ENCODE measurements at regions not wholly inside any gene's neighbourhood (a gene's known extent, or its start where the extent isn't known, plus 50 kb on each side); places are given as distances from the start of the nearest gene placed in this dataset.

DNA sequence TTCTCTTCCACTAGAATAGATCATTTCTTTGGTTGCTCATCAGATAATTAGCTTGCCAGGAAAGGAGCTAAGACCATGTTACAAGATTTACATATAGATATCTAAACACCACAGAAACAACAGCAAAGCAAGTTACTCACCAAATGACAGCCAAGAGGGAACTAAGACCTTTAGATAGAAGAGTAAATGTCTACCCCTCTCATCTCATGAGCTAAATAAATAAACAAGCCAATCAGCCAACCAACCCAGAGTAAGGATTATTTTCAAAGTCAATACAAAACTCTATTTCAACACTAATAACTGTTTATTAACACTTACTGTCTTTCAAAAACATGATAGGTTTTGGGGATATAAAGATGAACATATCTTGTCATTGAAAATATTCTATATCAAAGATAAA, 474.7 kb downstream of the LMO4 start:
- no peaks in the 10 kb centered on the region for H3K36me3 ChIP-seq (ENCODE audit: control insufficient read depth in 2 of 2, insufficient read depth in 2 of 2, low read length in 1 of 2)
- POLR2A ChIA-PET: no interaction called here
- SMC1A ChIA-PET (ENCODE audit: uncharacterized antibody, unreplicated experiment): no interaction called here
- intact Hi-C loops (cut with micrococcal nuclease; ENCODE audit: unreplicated experiment): no loop called here
- no peak for ATAC-seq
- H3K9ac ChIP-seq (ENCODE audit: control insufficient read depth, insufficient read depth, low read length): no peak overlapping the region
- in situ Hi-C loops (cut with MboI): no loop called here
- no peak overlapping the region for H3K4me3 ChIP-seq
- no peaks in the 10 kb centered on the region for H4K20me1 ChIP-seq (ENCODE audit: control insufficient read depth, insufficient read depth)
- RAD21 ChIA-PET (ENCODE audit: unreplicated experiment): no interaction called here
- no peak for FAIRE-seq
- BruUV-seq (replicated peaks): no TSS peak
- no peaks in the 10 kb centered on the region for H3K79me2 ChIP-seq (ENCODE audit: control insufficient read depth, insufficient read depth, low read length)
- DNase-seq (ENCODE audit: low read depth, low spot score): no peak
- H2AFZ ChIP-seq (ENCODE audit: control insufficient read depth, low read depth, low read length): no peak overlapping the region
- no peaks in the 10 kb centered on the region for H3K9me3 ChIP-seq (replicated peaks; ENCODE audit: control insufficient read depth, insufficient read depth, low read length)
- CTCF ChIA-PET: no interaction called here
- H3K27me3 ChIP-seq (replicated peaks in 1 of 2; ENCODE audit: control insufficient read depth in 2 of 2, insufficient read depth in 2 of 2, low read length in 1 of 2): peaks cover 0 to 3% of the 10 kb centered on the region in 2 experiments; a peak in 1 of 4 replicates
- no peak overlapping the region for H3K27ac ChIP-seq (ENCODE audit: control insufficient read depth, insufficient read depth)
- H3K4me2 ChIP-seq (ENCODE audit: control insufficient read depth, insufficient read depth): no peak overlapping the region
- no peak for TF ChIP-seq NBN (IDR thresholded peaks at IDR 0.05)
- TF ChIP-seq POLR2AphosphoS5 (IDR thresholded peaks at IDR 0.05; ENCODE audit: low read length): no peak
- TF ChIP-seq, protein P1, sequence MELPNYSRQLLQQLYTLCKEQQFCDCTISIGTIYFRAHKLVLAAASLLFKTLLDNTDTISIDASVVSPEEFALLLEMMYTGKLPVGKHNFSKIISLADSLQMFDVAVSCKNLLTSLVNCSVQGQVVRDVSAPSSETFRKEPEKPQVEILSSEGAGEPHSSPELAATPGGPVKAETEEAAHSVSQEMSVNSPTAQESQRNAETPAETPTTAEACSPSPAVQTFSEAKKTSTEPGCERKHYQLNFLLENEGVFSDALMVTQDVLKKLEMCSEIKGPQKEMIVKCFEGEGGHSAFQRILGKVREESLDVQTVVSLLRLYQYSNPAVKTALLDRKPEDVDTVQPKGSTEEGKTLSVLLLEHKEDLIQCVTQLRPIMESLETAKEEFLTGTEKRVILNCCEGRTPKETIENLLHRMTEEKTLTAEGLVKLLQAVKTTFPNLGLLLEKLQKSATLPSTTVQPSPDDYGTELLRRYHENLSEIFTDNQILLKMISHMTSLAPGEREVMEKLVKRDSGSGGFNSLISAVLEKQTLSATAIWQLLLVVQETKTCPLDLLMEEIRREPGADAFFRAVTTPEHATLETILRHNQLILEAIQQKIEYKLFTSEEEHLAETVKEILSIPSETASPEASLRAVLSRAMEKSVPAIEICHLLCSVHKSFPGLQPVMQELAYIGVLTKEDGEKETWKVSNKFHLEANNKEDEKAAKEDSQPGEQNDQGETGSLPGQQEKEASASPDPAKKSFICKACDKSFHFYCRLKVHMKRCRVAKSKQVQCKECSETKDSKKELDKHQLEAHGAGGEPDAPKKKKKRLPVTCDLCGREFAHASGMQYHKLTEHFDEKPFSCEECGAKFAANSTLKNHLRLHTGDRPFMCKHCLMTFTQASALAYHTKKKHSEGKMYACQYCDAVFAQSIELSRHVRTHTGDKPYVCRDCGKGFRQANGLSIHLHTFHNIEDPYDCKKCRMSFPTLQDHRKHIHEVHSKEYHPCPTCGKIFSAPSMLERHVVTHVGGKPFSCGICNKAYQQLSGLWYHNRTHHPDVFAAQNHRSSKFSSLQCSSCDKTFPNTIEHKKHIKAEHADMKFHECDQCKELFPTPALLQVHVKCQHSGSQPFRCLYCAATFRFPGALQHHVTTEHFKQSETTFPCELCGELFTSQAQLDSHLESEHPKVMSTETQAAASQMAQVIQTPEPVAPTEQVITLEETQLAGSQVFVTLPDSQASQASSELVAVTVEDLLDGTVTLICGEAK (IDR thresholded peaks at IDR 0.05; ENCODE audit: borderline replicate concordance): no peak
- TF ChIP-seq TCF3 (IDR thresholded peaks at IDR 0.05; ENCODE audit: borderline replicate concordance, insufficient read depth, low read depth, low read length): no peak
- no peak for TF ChIP-seq ZZZ3 (IDR thresholded peaks at IDR 0.05; ENCODE audit: control insufficient read depth, insufficient read length, low read depth)
- no peak for TF ChIP-seq ZSCAN29 (IDR thresholded peaks at IDR 0.05)
- no peak for TF ChIP-seq TBL1XR1 (IDR thresholded peaks at IDR 0.05; ENCODE audit: low read depth, low read length)
- no peaks in the 10 kb centered on the region for H3K4me1 ChIP-seq (ENCODE audit: control insufficient read depth, insufficient read depth, low read length)

Data from GM12878 (cell line).